GM23338 (cell line): ENCODE measurements at regions not wholly inside any gene's neighbourhood (a gene's known extent, or its start where the extent isn't known, plus 50 kb on each side); places are given as distances from the start of the nearest gene placed in this dataset.

Source experiments
- CREB1 ChIP-seq: fragments of 250-450 bp; sonication (Bioruptor Pico); IDR thresholded peaks from 2 replicates; pipeline ENCODE4 v1.5.0; 2020; ENCODE audit warnings: low read depth, mild to moderate bottlenecking, moderate library complexity
- CTCF ChIP-seq, 2 experiments: fragments of 200-600 bp in 1 of 2; sonication (generic) in 1 of 2; conservative IDR thresholded peaks; 2 replicates each; pipeline versions ENCODE4 v1.5.1 to v1.6.1; 2016 to 2017; ENCODE audit warnings: antibody characterized with exemption in 2 of 2, low read depth in 2 of 2, mild to moderate bottlenecking in 2 of 2, moderate library complexity in 1 of 2
- ETS1 ChIP-seq: IDR thresholded peaks from 2 replicates; pipeline ENCODE4 v1.6.1; 2016; ENCODE audit warnings: antibody characterized with exemption
- EZH2 ChIP-seq: fragments of 200-600 bp; sonication (generic); IDR thresholded peaks from one replicate; pipeline ENCODE4 v1.8.0; 2017; ENCODE audit warnings: antibody characterized with exemption, mild to moderate bottlenecking, low read depth; ENCODE audit not compliant: unreplicated experiment
- EZH2phosphoT487 ChIP-seq: fragments of 200-600 bp; sonication (generic); IDR thresholded peaks from one replicate; pipeline ENCODE4 v1.8.1; 2018; ENCODE audit warnings: antibody characterized with exemption; ENCODE audit not compliant: unreplicated experiment
- JUNB ChIP-seq: IDR thresholded peaks from one replicate; pipeline ENCODE4 v1.6.1; 2016; ENCODE audit warnings: antibody characterized with exemption; ENCODE audit not compliant: unreplicated experiment
- NANOG ChIP-seq: IDR thresholded peaks from 2 replicates; pipeline ENCODE4 v1.6.1; 2016; ENCODE audit warnings: antibody characterized with exemption, borderline replicate concordance
- POLR2AphosphoS5 ChIP-seq: IDR thresholded peaks from 2 replicates; pipeline ENCODE4 v1.6.1; 2016; ENCODE audit warnings: antibody characterized with exemption, low read depth
- REST ChIP-seq: IDR thresholded peaks from one replicate; pipeline ENCODE4 v1.6.1; 2018; ENCODE audit warnings: antibody characterized with exemption; ENCODE audit not compliant: unreplicated experiment
- ZNF331 ChIP-seq: fragments of 250-450 bp; sonication (Bioruptor Pico); IDR thresholded peaks from 2 replicates; pipeline ENCODE4 v1.5.0; 2020; ENCODE audit warnings: low read depth, mild to moderate bottlenecking, moderate library complexity
- ZNF462 ChIP-seq: fragments of 250-450 bp; sonication (Bioruptor Pico); IDR thresholded peaks from 2 replicates; pipeline ENCODE4 v1.5.0; 2020; ENCODE audit warnings: mild to moderate bottlenecking, moderate library complexity

DNA sequence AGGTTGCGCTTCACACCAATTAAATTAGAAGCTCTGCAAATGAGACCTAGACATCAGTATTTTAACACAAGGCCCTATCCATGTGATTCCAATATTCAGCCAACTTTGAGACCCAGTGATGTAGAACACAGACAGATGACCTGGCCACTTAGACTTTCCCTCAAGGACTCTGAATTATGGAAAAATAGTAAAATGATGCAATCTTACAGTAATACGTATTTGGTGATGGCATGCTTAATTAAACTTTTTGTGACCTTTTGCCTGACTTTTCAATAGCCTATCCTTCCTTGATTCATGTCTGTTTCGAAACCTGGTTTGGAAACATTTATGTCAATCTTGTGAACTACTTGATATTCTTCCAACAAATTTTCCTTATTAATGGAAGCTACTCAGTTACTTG is 521.2 kb downstream of the KCNA4 start:
- no peak for TF ChIP-seq CTCF (conservative IDR thresholded peaks at IDR 0.05; ENCODE audit: low read depth in 2 of 2)
- TF ChIP-seq REST = no peak
- no peak for TF ChIP-seq EZH2
- TF ChIP-seq POLR2AphosphoS5 = no peak
- TF ChIP-seq NANOG = no peak
- no peak for TF ChIP-seq CREB1 (CRISPR knock-in tag)
- no peak for TF ChIP-seq JUNB
- TF ChIP-seq EZH2phosphoT487 = no peak
- no peak for TF ChIP-seq ETS1
- no peak for TF ChIP-seq ZNF462
- no peak for TF ChIP-seq ZNF331 (CRISPR knock-in tag)
